ENCODE measurements at regions not wholly inside any gene's neighbourhood (a gene's known extent, or its start where the extent isn't known, plus 50 kb on each side); places are given as distances from the start of the nearest gene placed in this dataset.

DNA sequence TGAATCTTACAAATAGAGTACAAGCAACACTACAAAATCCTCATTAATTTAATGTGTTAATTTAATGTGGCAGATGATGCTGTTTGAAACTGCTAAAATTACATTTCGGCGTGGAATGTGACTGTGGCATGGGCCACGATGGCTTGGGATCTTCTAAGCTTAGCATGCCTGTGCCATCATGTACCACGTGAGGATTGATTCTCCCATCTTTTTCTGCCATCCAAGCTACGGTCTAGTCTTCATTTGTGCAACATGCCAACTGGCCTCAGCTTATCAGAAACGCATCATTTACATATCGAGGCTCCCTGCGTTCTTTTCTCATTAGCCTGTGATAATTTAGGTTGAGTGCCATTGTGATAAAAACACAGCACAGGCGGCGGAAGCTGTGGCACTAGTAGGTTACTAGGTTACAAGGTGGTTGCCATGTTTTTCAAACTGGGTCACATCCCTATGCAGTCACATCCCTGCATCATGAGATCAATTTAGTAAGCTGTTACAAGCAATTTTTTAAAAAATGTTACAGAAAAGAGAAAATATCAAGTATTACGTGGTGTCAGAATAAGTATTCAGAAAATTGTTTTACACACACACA lies 189.9 kb upstream of the RBPJ start:
- no peak for DNase-seq (ENCODE audit: low read depth)
- TF ChIP-seq, protein P1, sequence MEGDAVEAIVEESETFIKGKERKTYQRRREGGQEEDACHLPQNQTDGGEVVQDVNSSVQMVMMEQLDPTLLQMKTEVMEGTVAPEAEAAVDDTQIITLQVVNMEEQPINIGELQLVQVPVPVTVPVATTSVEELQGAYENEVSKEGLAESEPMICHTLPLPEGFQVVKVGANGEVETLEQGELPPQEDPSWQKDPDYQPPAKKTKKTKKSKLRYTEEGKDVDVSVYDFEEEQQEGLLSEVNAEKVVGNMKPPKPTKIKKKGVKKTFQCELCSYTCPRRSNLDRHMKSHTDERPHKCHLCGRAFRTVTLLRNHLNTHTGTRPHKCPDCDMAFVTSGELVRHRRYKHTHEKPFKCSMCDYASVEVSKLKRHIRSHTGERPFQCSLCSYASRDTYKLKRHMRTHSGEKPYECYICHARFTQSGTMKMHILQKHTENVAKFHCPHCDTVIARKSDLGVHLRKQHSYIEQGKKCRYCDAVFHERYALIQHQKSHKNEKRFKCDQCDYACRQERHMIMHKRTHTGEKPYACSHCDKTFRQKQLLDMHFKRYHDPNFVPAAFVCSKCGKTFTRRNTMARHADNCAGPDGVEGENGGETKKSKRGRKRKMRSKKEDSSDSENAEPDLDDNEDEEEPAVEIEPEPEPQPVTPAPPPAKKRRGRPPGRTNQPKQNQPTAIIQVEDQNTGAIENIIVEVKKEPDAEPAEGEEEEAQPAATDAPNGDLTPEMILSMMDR (IDR thresholded peaks at IDR 0.05; ENCODE audit: low read depth, low read length, missing control alignments): no peak
- no peak overlapping the region for H3K4me3 ChIP-seq (ENCODE audit: low read depth, low read length)
- in situ Hi-C loops (cut with HindIII; ENCODE audit: low sequenced_read_pairs): no loop called here

DNA sequence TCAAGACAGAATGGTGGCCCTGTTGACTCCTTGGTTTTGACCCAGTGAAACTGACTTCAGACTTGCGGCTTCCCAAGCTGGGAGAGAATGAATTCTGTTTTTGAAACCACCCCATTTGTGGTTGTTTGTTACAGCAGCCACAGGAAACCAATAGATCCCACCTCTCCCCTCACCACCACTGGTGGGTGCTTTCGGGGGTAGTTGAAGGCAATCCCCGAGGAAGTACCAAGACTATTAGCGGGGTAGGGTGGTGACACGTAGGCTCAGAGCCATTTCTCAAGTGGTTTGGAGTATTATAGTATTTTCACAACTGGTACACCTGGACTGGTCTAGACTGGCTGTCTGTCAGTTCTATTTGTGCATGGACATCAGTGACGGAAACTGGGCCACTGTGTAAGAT lies 189.1 kb upstream of the RBPJ start:
- in situ Hi-C loops (cut with HindIII; ENCODE audit: low sequenced_read_pairs): no loop called here
- TF ChIP-seq, protein P1 (IDR thresholded peaks at IDR 0.05; ENCODE audit: low read depth, low read length, missing control alignments): no peak
- no peak for DNase-seq (ENCODE audit: low read depth)
- no peak overlapping the region for H3K4me3 ChIP-seq (ENCODE audit: low read depth, low read length)

DNA sequence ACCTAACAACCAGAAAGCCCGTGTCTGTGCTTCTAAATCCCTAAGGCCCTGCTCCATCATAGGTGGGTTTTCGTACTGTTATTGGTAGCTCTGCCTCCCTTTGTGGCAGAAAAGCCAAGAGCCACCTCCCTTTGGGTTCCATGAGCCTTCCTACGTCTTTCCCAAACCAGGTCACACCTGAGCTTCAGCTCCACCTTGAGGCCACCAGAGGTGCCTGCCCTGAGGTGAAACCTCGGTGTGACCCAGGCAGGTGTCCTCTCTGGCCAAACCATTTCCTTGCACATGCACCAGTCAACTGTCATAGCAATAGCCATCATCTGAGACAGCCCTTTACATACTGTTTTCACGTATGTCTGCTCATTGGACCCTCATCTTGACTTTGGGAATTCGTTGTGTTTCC lies 188.0 kb upstream of the RBPJ start:
- in situ Hi-C loops (cut with HindIII; ENCODE audit: low sequenced_read_pairs): no loop called here
- H3K4me3 ChIP-seq (ENCODE audit: low read depth, low read length): no peak overlapping the region
- DNase-seq (ENCODE audit: low read depth): no peak
- TF ChIP-seq, protein P1 (IDR thresholded peaks at IDR 0.05; ENCODE audit: low read depth, low read length, missing control alignments): no peak

DNA sequence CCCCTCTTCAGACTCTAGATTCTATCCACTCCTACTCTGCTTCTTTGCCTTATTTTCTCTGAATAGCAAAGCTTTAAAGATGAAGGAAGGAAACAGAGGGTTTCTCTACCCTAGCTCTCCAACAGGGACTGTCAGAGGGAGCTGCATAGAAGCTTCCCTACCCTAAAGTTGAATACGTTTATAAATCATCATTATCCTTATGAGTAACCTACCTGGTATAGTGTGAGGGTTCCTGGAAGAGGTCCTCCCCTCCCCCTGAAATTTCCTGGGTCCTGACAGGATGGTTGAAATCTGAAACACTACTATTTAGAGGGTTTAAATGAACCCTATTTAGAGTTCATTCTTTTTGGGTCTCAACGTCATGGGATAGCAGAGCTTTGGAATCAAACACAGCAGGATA lies 187.0 kb upstream of the RBPJ start:
- in situ Hi-C loops (cut with HindIII; ENCODE audit: low sequenced_read_pairs): no loop called here
- H3K4me3 ChIP-seq (ENCODE audit: low read depth, low read length): no peak overlapping the region
- no peak for DNase-seq (ENCODE audit: low read depth)
- TF ChIP-seq, protein P1 (IDR thresholded peaks at IDR 0.05; ENCODE audit: low read depth, low read length, missing control alignments): no peak

DNA sequence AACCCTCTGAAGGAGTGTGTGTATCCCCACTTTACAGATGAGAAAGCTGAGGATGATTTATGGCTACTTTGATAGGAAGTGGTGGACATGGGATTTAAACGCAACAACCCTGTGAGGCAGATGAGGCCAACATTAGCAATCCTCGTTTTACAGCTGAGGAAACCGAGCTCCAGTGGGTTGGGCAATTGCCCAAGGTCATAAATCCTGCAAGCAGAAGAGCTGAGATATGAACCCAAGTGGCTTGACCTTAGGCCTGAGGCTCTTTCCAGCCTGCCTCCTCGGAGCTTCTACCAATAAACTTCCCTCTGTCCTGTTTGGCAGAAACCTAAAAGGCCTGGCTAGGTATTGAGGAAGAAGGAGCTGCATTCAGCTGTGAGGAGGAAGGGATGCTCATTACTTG lies 185.5 kb upstream of the RBPJ start:
- no peak for DNase-seq (ENCODE audit: low read depth)
- H3K4me3 ChIP-seq (ENCODE audit: low read depth, low read length): no peak overlapping the region
- in situ Hi-C loops (cut with HindIII; ENCODE audit: low sequenced_read_pairs): no loop called here
- TF ChIP-seq, protein P1 (IDR thresholded peaks at IDR 0.05; ENCODE audit: low read depth, low read length, missing control alignments): no peak

DNA sequence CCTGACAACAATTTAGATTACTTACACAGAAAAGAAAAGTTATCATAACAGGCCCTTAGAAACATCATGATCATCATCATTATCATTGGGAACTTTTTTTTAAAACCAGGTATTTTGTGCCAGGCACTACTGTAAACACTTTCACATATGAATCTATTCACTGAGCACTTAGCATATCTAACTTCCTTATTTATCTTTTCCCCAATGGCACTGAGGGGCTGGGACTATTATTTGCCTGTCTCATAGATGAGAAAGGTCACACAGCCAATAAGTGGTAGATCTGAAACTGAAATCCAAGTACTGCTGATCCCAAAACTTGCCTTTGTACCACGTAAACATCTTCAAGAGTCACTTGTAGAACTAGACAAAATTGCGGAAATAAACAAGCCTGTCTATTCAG lies 184.2 kb upstream of the RBPJ start:
- in situ Hi-C loops (cut with HindIII; ENCODE audit: low sequenced_read_pairs): no loop called here
- DNase-seq (ENCODE audit: low read depth): no peak
- TF ChIP-seq, protein P1 (IDR thresholded peaks at IDR 0.05; ENCODE audit: low read depth, low read length, missing control alignments): no peak
- no peak overlapping the region for H3K4me3 ChIP-seq (ENCODE audit: low read depth, low read length)
